Nephron (organoid): ENCODE measurements at regions not wholly inside any gene's neighbourhood (a gene's known extent, or its start where the extent isn't known, plus 50 kb on each side); places are given as distances from the start of the nearest gene placed in this dataset.
"Not testable (repeated sequence)": the region's sequence is repeated elsewhere in the genome, so short reads cannot be mapped to it uniquely, and the experiment has no call there.

Source experiments
- H3K27ac Mint-ChIP-seq, 3 experiments: 2 replicates each; pipeline ENCODE4 v1.8.0; 2020; ENCODE audit warnings: mixed read lengths in 3 of 3, mild to moderate bottlenecking in 2 of 3, moderate library complexity in 1 of 3
- H3K27me3 Mint-ChIP-seq: 2 replicates; pipeline ENCODE4 v1.8.0; 2021; ENCODE audit warnings: low read depth, mild to moderate bottlenecking, moderate library complexity, mixed read lengths
- H3K36me3 Mint-ChIP-seq: 2 replicates; pipeline ENCODE4 v1.8.0; 2020; ENCODE audit warnings: low read depth, mixed read lengths
- H3K4me1 Mint-ChIP-seq: 2 replicates; pipeline ENCODE4 v1.8.0; 2020; ENCODE audit warnings: mixed read lengths
- H3K4me3 Mint-ChIP-seq, 3 experiments: 2 replicates each; pipeline ENCODE4 v1.8.0; 2020; ENCODE audit warnings: mild to moderate bottlenecking in 3 of 3, mixed read lengths in 3 of 3, moderate library complexity in 2 of 3
- H3K9me3 Mint-ChIP-seq: 2 replicates; pipeline ENCODE4 v1.8.0; 2020; ENCODE audit warnings: mixed read lengths
- CTCF ChIP-seq, 3 experiments: fragments of 200-600 bp; sonication (generic); IDR thresholded peaks; one replicate each; pipeline ENCODE4 v1.5.0; 2021; ENCODE audit warnings: antibody characterized with exemption in 3 of 3; ENCODE audit not compliant: unreplicated experiment in 3 of 3

- no peaks in the 10 kb centered on the region for H3K36me3 Mint-ChIP-seq
- no peaks in the 10 kb centered on the region for H3K27me3 Mint-ChIP-seq
- H3K4me3 Mint-ChIP-seq = no peak overlapping the region
- no peaks in the 10 kb centered on the region for H3K4me1 Mint-ChIP-seq
- H3K9me3 Mint-ChIP-seq = peaks cover 36% of the 10 kb centered on the region
- TF ChIP-seq CTCF (IDR thresholded peaks at IDR 0.05; ENCODE audit: unreplicated experiment in 3 of 3) = no peak
- no peak overlapping the region for H3K27ac Mint-ChIP-seq
These were observed 231.3 kb downstream of the ATPSCKMT start for GRCh38 chr5:10018201-10019069.

- no peak for TF ChIP-seq CTCF (IDR thresholded peaks at IDR 0.05; ENCODE audit: unreplicated experiment in 3 of 3)
- Mint-ChIP-seq H3K9me3 (peaks cover 34% of the 10 kb centered on the region), H3K4me3 (no peak overlapping the region), H3K27ac (no peak overlapping the region), H3K27me3 (no peaks in the 10 kb centered on the region), H3K36me3 (no peaks in the 10 kb centered on the region), H3K4me1 (no peaks in the 10 kb centered on the region)
These were observed 231.9 kb downstream of the ATPSCKMT start for GRCh38 chr5:10017786-10018185.

GRCh38 chr5:10016559-10016958 lies 233.1 kb downstream of the ATPSCKMT start:
- not testable (repeated sequence) for H3K4me1 Mint-ChIP-seq, H3K27me3 Mint-ChIP-seq, H3K27ac Mint-ChIP-seq, H3K36me3 Mint-ChIP-seq, H3K4me3 Mint-ChIP-seq
- H3K9me3 Mint-ChIP-seq = peaks cover 29% of the 10 kb centered on the region

GRCh38 chr5:10015681-10016080 lies 234.0 kb downstream of the ATPSCKMT start:
- not testable (repeated sequence) for H3K36me3 Mint-ChIP-seq, H3K27me3 Mint-ChIP-seq, H3K4me3 Mint-ChIP-seq, H3K27ac Mint-ChIP-seq, H3K4me1 Mint-ChIP-seq
- peaks cover 30% of the 10 kb centered on the region for H3K9me3 Mint-ChIP-seq

- Mint-ChIP-seq H3K27ac (no peak overlapping the region), H3K4me1 (no peaks in the 10 kb centered on the region), H3K4me3 (no peak overlapping the region), H3K9me3 (peaks cover 34% of the 10 kb centered on the region), H3K27me3 (no peaks in the 10 kb centered on the region), H3K36me3 (no peaks in the 10 kb centered on the region)
- TF ChIP-seq CTCF (IDR thresholded peaks at IDR 0.05; ENCODE audit: unreplicated experiment in 3 of 3) = no peak
These were observed 239.9 kb downstream of the ATPSCKMT start for GRCh38 chr5:10009802-10010201.

GRCh38 chr5:9987101-9987500 lies 262.6 kb downstream of the ATPSCKMT start:
- no peak for TF ChIP-seq CTCF (IDR thresholded peaks at IDR 0.05; ENCODE audit: unreplicated experiment in 3 of 3)
- Mint-ChIP-seq H3K4me1 (no peaks in the 10 kb centered on the region), H3K9me3 (peaks cover 23% of the 10 kb centered on the region), H3K36me3 (no peaks in the 10 kb centered on the region), H3K27me3 (no peaks in the 10 kb centered on the region), H3K27ac (no peak overlapping the region), H3K4me3 (no peak overlapping the region)

GRCh38 chr5:9977070-9977469 lies 272.6 kb downstream of the ATPSCKMT start:
- Mint-ChIP-seq H3K4me3 (no peak overlapping the region), H3K4me1 (no peaks in the 10 kb centered on the region), H3K9me3 (no peaks in the 10 kb centered on the region), H3K36me3 (no peaks in the 10 kb centered on the region), H3K27me3 (peaks cover 3% of the 10 kb centered on the region), H3K27ac (no peak overlapping the region)
- no peak for TF ChIP-seq CTCF (IDR thresholded peaks at IDR 0.05; ENCODE audit: unreplicated experiment in 3 of 3)
